ENCODE measurements at regions not wholly inside any gene's neighbourhood (a gene's known extent, or its start where the extent isn't known, plus 50 kb on each side); places are given as distances from the start of the nearest gene placed in this dataset.

GRCh38 chr4:111652236-111652635, 493.0 kb upstream of the FAM241A start:
- DNase-seq (ENCODE audit: low read depth in 2 of 2): no peak

- no peak for DNase-seq (ENCODE audit: low read depth in 2 of 2)
Observed at GRCh38 chr4:111652986-111653385, 492.3 kb upstream of the FAM241A start.

- DNase-seq (ENCODE audit: low read depth in 2 of 2): no peak
Observed at GRCh38 chr4:111662496-111662895, 482.8 kb upstream of the FAM241A start.

GRCh38 chr4:111664308-111664945, 480.8 kb upstream of the FAM241A start:
- DNase-seq (ENCODE audit: low read depth in 2 of 2): no peak

- DNase-seq (ENCODE audit: low read depth in 2 of 2): no peak
Observed at GRCh38 chr4:111666826-111667360, 478.4 kb upstream of the FAM241A start.

GRCh38 chr4:111671756-111672155, 473.5 kb upstream of the FAM241A start:
- no peak for DNase-seq (ENCODE audit: low read depth in 2 of 2)

- DNase-seq (ENCODE audit: low read depth in 2 of 2): no peak
Observed at GRCh38 chr4:111675746-111676145, 469.5 kb upstream of the FAM241A start.

- no peak for DNase-seq (ENCODE audit: low read depth in 2 of 2)
Observed at GRCh38 chr4:111676533-111676932, 468.7 kb upstream of the FAM241A start.

- no peak for DNase-seq (ENCODE audit: low read depth in 2 of 2)
Observed at GRCh38 chr4:111678479-111678878, 466.8 kb upstream of the FAM241A start.

GRCh38 chr4:111678908-111679307, 466.3 kb upstream of the FAM241A start:
- DNase-seq (ENCODE audit: low read depth in 2 of 2): no peak

- DNase-seq (ENCODE audit: low read depth in 2 of 2): no peak
Observed at GRCh38 chr4:111681270-111681669, 464.0 kb upstream of the FAM241A start.

- DNase-seq (ENCODE audit: low read depth in 2 of 2): no peak
Observed at GRCh38 chr4:111681751-111682150, 463.5 kb upstream of the FAM241A start.

GRCh38 chr4:111685205-111685604, 460.0 kb upstream of the FAM241A start:
- DNase-seq (ENCODE audit: low read depth in 2 of 2): no peak

- DNase-seq (ENCODE audit: low read depth in 2 of 2): no peak
Observed at GRCh38 chr4:111689214-111689613, 456.0 kb upstream of the FAM241A start.

GRCh38 chr4:111689731-111690130, 455.5 kb upstream of the FAM241A start:
- no peak for DNase-seq (ENCODE audit: low read depth in 2 of 2)

GRCh38 chr4:111693758-111694157, 451.5 kb upstream of the FAM241A start:
- no peak for DNase-seq (ENCODE audit: low read depth in 2 of 2)

- no peak for DNase-seq (ENCODE audit: low read depth in 2 of 2)
Observed at GRCh38 chr4:111695677-111696076, 449.6 kb upstream of the FAM241A start.

- DNase-seq (ENCODE audit: low read depth in 2 of 2): no peak
Observed at GRCh38 chr4:111696505-111696904, 448.7 kb upstream of the FAM241A start.

GRCh38 chr4:111697176-111697942, 447.9 kb upstream of the FAM241A start:
- no peak for DNase-seq (ENCODE audit: low read depth in 2 of 2)

- DNase-seq (ENCODE audit: low read depth in 2 of 2): no peak
Observed at GRCh38 chr4:111698361-111698760, 446.9 kb upstream of the FAM241A start.

- no peak for DNase-seq (ENCODE audit: low read depth in 2 of 2)
Observed at GRCh38 chr4:111699165-111699564, 446.1 kb upstream of the FAM241A start.

GRCh38 chr4:111701102-111701501, 444.2 kb upstream of the FAM241A start:
- DNase-seq (ENCODE audit: low read depth in 2 of 2): no peak

GRCh38 chr4:111707491-111707890, 437.8 kb upstream of the FAM241A start:
- DNase-seq (ENCODE audit: low read depth in 2 of 2): no peak
